T-cell (primary cell): ENCODE measurements at regions not wholly inside any gene's neighbourhood (a gene's known extent, or its start where the extent isn't known, plus 50 kb on each side); places are given as distances from the start of the nearest gene placed in this dataset.

ENCODE experiments used
- ATAC-seq, 4 experiments: fragments of 200-7000 bp in 3 of 4; fragments of 150-1000 bp in 1 of 4; cut with Tn5 transposase; replicated peaks in 1 of 4; 1 replicate in 3 of 4; 2 replicates in 1 of 4; pipeline ENCODE4 v1.10.0; 2021; ENCODE audit warnings: moderate library complexity in 3 of 4, mild to moderate bottlenecking in 2 of 4, moderate number of reproducible peaks in 1 of 4
- CTCF ChIA-PET, 2 donors: fragments of 300-600 bp; sonication (Branson Sonifier 250); formaldehyde crosslinking; loops; one replicate each; lab custom pipeline; 2022; ENCODE audit warnings: antibody characterized with exemption in 2 of 2; lab: Charles Lee
- POLR2A ChIA-PET, 2 donors: fragments of 300-600 bp; sonication (Branson Sonifier 250); formaldehyde crosslinking; loops; one replicate each; lab custom pipeline; 2022; ENCODE audit warnings: antibody characterized with exemption in 2 of 2; lab: Charles Lee
- DNase-seq, 35 experiments: peaks; one replicate each; pipeline versions ENCODE4 v3.0.0 to v3.0.0-alpha.2; 2013 to 2023
- H3K27ac ChIP-seq: one replicate; pipeline ENCODE4 v1.5.1; 2013; ENCODE audit warnings: low read length
- H3K27me3 ChIP-seq, 2 experiments: replicated peaks in 1 of 2; 1 replicate in 1 of 2; 2 replicates in 1 of 2; pipeline versions ENCODE4 v1.6.1 to v1.7.0; 2013; ENCODE audit warnings: low read length in 1 of 2, mixed read lengths in 1 of 2; ENCODE audit not compliant: control insufficient read depth in 2 of 2, insufficient read depth in 2 of 2; ENCODE audit errors: extremely low read depth in 1 of 2
- H3K36me3 ChIP-seq, 2 donors: 1 replicate in 1 of 2; 2 replicates in 1 of 2; pipeline versions ENCODE4 v1.6.1 to v1.7.0; 2013; ENCODE audit warnings: low read length in 1 of 2; ENCODE audit not compliant: control insufficient read depth in 2 of 2, insufficient read depth in 1 of 2; ENCODE audit errors: extremely low read depth in 1 of 2
- H3K4me1 ChIP-seq, 2 experiments: 1 replicate in 1 of 2; 2 replicates in 1 of 2; pipeline versions ENCODE4 v1.6.1 to v1.7.0; 2013; ENCODE audit warnings: low read length in 2 of 2, mixed read lengths in 1 of 2; ENCODE audit not compliant: insufficient read depth in 2 of 2, control insufficient read depth in 1 of 2; ENCODE audit errors: extremely low read depth in 1 of 2
- H3K4me3 ChIP-seq, 2 donors: 1 replicate in 1 of 2; 2 replicates in 1 of 2; pipeline versions ENCODE4 v1.5.1 to v1.7.0; 2013; ENCODE audit warnings: mild to moderate bottlenecking in 2 of 2, low read length in 1 of 2, moderate library complexity in 1 of 2; ENCODE audit not compliant: control insufficient read depth in 1 of 2; ENCODE audit errors: extremely low read depth in 1 of 2
- H3K9me3 ChIP-seq: 2 replicates; pipeline ENCODE4 v1.7.0; 2013
- H3K27ac Mint-ChIP-seq, 2 donors: one replicate each; pipeline ENCODE4 v1.8.0; 2020 to 2021; ENCODE audit warnings: mild to moderate bottlenecking in 2 of 2, mixed read lengths in 2 of 2
- H3K27me3 Mint-ChIP-seq, 2 donors: one replicate each; pipeline ENCODE4 v1.8.0; 2021 to 2022; ENCODE audit warnings: mixed read lengths in 2 of 2
- H3K36me3 Mint-ChIP-seq: one replicate; pipeline ENCODE4 v1.8.0; 2021; ENCODE audit warnings: mixed read lengths
- H3K4me1 Mint-ChIP-seq, 3 donors: one replicate each; pipeline ENCODE4 v1.8.0; 2020 to 2022; ENCODE audit warnings: mixed read lengths in 3 of 3, mild to moderate bottlenecking in 1 of 3
- H3K4me3 Mint-ChIP-seq, 3 donors: one replicate each; pipeline ENCODE4 v1.8.0; 2020 to 2022; ENCODE audit warnings: mild to moderate bottlenecking in 3 of 3, mixed read lengths in 3 of 3, moderate library complexity in 3 of 3
- H3K9me3 Mint-ChIP-seq, 3 donors: one replicate each; pipeline ENCODE4 v1.8.0; 2020 to 2022; ENCODE audit warnings: mixed read lengths in 3 of 3
- WGBS: methylation state at CpG from one replicate; pipeline ENCODE4 v1.1.5; 2013; ENCODE audit warnings: missing lambda C conversion rate; ENCODE audit not compliant: insufficient coverage; 5-methylcytosine and 5-hydroxymethylcytosine counted together

- ATAC-seq (no peak), DNase-seq (no peak)
- Histone ChIP-seq H3K9me3 (no peaks in the 10 kb centered on the region), H3K36me3 (no peaks in the 10 kb centered on the region), H3K4me1 (peaks cover 0 to 9% of the 10 kb centered on the region in 2 experiments), H3K4me3 (no peak overlapping the region), H3K27ac (no peak overlapping the region), H3K27me3 (no peaks in the 10 kb centered on the region)
- H3K4me3 Mint-ChIP-seq = no peak overlapping the region
- H3K27ac Mint-ChIP-seq = no peak overlapping the region
- H3K9me3 Mint-ChIP-seq = no peaks in the 10 kb centered on the region
- ChIA-PET CTCF (interaction anchor here in 1 of 2 donors (1.6 kb wide), 1 partner anchor 236 kb away, joined by 4 read pairs; no protein-coding TSS in a partner anchor), POLR2A (no interaction called here)
- H3K36me3 Mint-ChIP-seq = no peaks in the 10 kb centered on the region
- peaks cover 3 to 6% (median 6%) of the 10 kb centered on the region in 3 donors for H3K4me1 Mint-ChIP-seq
- H3K27me3 Mint-ChIP-seq = no peaks in the 10 kb centered on the region
- WGBS = 87% methylated on average over 20 of the region's 28 CpGs
Observed at GRCh38 chr9:129377931-129378661, 200.0 kb upstream of the IER5L start.

- H3K36me3 ChIP-seq = no peaks in the 10 kb centered on the region
- POLR2A ChIA-PET = no interaction called here
- ATAC-seq = no peak
- H3K9me3 ChIP-seq = no peaks in the 10 kb centered on the region
- Mint-ChIP-seq H3K4me3 (no peak overlapping the region), H3K27me3 (no peaks in the 10 kb centered on the region), H3K36me3 (no peaks in the 10 kb centered on the region), H3K9me3 (no peaks in the 10 kb centered on the region), H3K4me1 (peaks cover 0 to under 1% (median 0%) of the 10 kb centered on the region in 3 donors), H3K27ac (no peak overlapping the region)
- no peaks in the 10 kb centered on the region for H3K27me3 ChIP-seq
- CTCF ChIA-PET = interaction anchor here (0.7 to 1.6 kb wide), 2 partner anchors 205 to 235 kb away, joined by 4 to 6 read pairs; no protein-coding TSS in a partner anchor
- DNase-seq = no peak
- H3K4me3 ChIP-seq = no peak overlapping the region
- WGBS = 83% methylated on average over 1 of the region's 5 CpGs
- H3K27ac ChIP-seq = no peak overlapping the region
- H3K4me1 ChIP-seq = peaks cover 0 to under 1% of the 10 kb centered on the region in 2 experiments
Observed at GRCh38 chr9:129377181-129377580, 199.1 kb upstream of the IER5L start.

GRCh38 chr9:129375845-129376244, 197.8 kb upstream of the IER5L start:
- no peak for DNase-seq
- no peak for ATAC-seq
- H3K9me3 Mint-ChIP-seq = no peaks in the 10 kb centered on the region
- no peaks in the 10 kb centered on the region for H3K27me3 Mint-ChIP-seq
- Histone ChIP-seq H3K27me3 (no peaks in the 10 kb centered on the region), H3K27ac (no peak overlapping the region), H3K9me3 (no peaks in the 10 kb centered on the region), H3K4me3 (no peak overlapping the region), H3K4me1 (no peaks in the 10 kb centered on the region), H3K36me3 (no peaks in the 10 kb centered on the region)
- no peaks in the 10 kb centered on the region for H3K36me3 Mint-ChIP-seq
- H3K27ac Mint-ChIP-seq = no peak overlapping the region
- ChIA-PET CTCF (no interaction called here), POLR2A (no interaction called here)
- no peak overlapping the region for H3K4me3 Mint-ChIP-seq
- H3K4me1 Mint-ChIP-seq = no peaks in the 10 kb centered on the region
- WGBS = 90% methylated on average over 2 of the region's 5 CpGs

- Histone ChIP-seq H3K9me3 (no peaks in the 10 kb centered on the region), H3K27ac (no peak overlapping the region), H3K36me3 (no peaks in the 10 kb centered on the region), H3K4me3 (no peak overlapping the region), H3K4me1 (no peaks in the 10 kb centered on the region), H3K27me3 (no peaks in the 10 kb centered on the region)
- H3K27me3 Mint-ChIP-seq = no peaks in the 10 kb centered on the region
- no peak for ATAC-seq
- ChIA-PET POLR2A (no interaction called here), CTCF (no interaction called here)
- no peak overlapping the region for H3K4me3 Mint-ChIP-seq
- no CpG with 5 or more reads among the region's 2 CpGs for WGBS
- no peaks in the 10 kb centered on the region for H3K36me3 Mint-ChIP-seq
- H3K9me3 Mint-ChIP-seq = no peaks in the 10 kb centered on the region
- H3K4me1 Mint-ChIP-seq = no peaks in the 10 kb centered on the region
- no peak overlapping the region for H3K27ac Mint-ChIP-seq
- no peak for DNase-seq
Observed at GRCh38 chr9:129374651-129375050, 196.6 kb upstream of the IER5L start.

- no peaks in the 10 kb centered on the region for H3K27me3 Mint-ChIP-seq
- H3K36me3 Mint-ChIP-seq = no peaks in the 10 kb centered on the region
- H3K27ac ChIP-seq = no peak overlapping the region
- no peaks in the 10 kb centered on the region for H3K9me3 Mint-ChIP-seq
- no peaks in the 10 kb centered on the region for H3K36me3 ChIP-seq
- no peak overlapping the region for H3K27ac Mint-ChIP-seq
- H3K4me1 Mint-ChIP-seq = no peaks in the 10 kb centered on the region
- no peak overlapping the region for H3K4me3 ChIP-seq
- no peaks in the 10 kb centered on the region for H3K4me1 ChIP-seq
- no peaks in the 10 kb centered on the region for H3K9me3 ChIP-seq
- CTCF ChIA-PET = no interaction called here
- H3K4me3 Mint-ChIP-seq = no peak overlapping the region
- WGBS = no CpG with 5 or more reads among the region's 3 CpGs
- H3K27me3 ChIP-seq = no peaks in the 10 kb centered on the region
- ATAC-seq = no peak
- no peak for DNase-seq
- POLR2A ChIA-PET = interaction anchor here in 1 of 2 donors (0.6 kb wide), 1 partner anchor 195 kb away, joined by 4 read pairs; no protein-coding TSS in a partner anchor
Observed at GRCh38 chr9:129374231-129374630, 196.2 kb upstream of the IER5L start.

GRCh38 chr9:129373361-129373760, 195.3 kb upstream of the IER5L start:
- H3K36me3 ChIP-seq = no peaks in the 10 kb centered on the region
- DNase-seq (no peak), ATAC-seq (no peak)
- WGBS = no CpG with 5 or more reads among the region's 9 CpGs
- no peaks in the 10 kb centered on the region for H3K9me3 ChIP-seq
- H3K4me1 ChIP-seq = no peaks in the 10 kb centered on the region
- ChIA-PET CTCF (interaction anchor here in 1 of 2 donors (0.6 kb wide), 1 partner anchor 385 kb away, joined by 4 read pairs; no protein-coding TSS in a partner anchor), POLR2A (no interaction called here)
- H3K4me1 Mint-ChIP-seq = no peaks in the 10 kb centered on the region
- no peak overlapping the region for H3K4me3 ChIP-seq
- no peaks in the 10 kb centered on the region for H3K27me3 Mint-ChIP-seq
- no peak overlapping the region for H3K4me3 Mint-ChIP-seq
- H3K9me3 Mint-ChIP-seq = peaks cover 0 to 5% (median 0%) of the 10 kb centered on the region in 3 donors
- H3K27ac ChIP-seq = no peak overlapping the region
- no peak overlapping the region for H3K27ac Mint-ChIP-seq
- H3K36me3 Mint-ChIP-seq = no peaks in the 10 kb centered on the region
- no peaks in the 10 kb centered on the region for H3K27me3 ChIP-seq
